NCI-H187 treated with DMSO at 0.1 percent for 48 hours (cell line): ENCODE measurements at regions not wholly inside any gene's neighbourhood (a gene's known extent, or its start where the extent isn't known, plus 50 kb on each side); places are given as distances from the start of the nearest gene placed in this dataset.

Experiments used
- DNase-seq: peaks from one replicate; lab custom pipeline; 2025; lab: John Stamatoyannopoulos, UW

GRCh38 chr13:99822820-99823219 lies 148.7 kb downstream of the ZIC5 start:
- no peak for DNase-seq

- DNase-seq = no peak
These were observed 149.8 kb downstream of the ZIC5 start for GRCh38 chr13:99821741-99822140.

- no peak for DNase-seq
These were observed 151.6 kb downstream of the ZIC5 start for GRCh38 chr13:99819967-99820366.

- no peak for DNase-seq
These were observed 155.2 kb downstream of the ZIC5 start for GRCh38 chr13:99816321-99816720.

GRCh38 chr13:99813336-99814095 lies 158.1 kb downstream of the ZIC5 start:
- no peak for DNase-seq

- no peak for DNase-seq
These were observed 158.9 kb downstream of the ZIC5 start for GRCh38 chr13:99812625-99813024.

- DNase-seq = no peak
These were observed 160.4 kb downstream of the ZIC5 start for GRCh38 chr13:99811067-99811700.

GRCh38 chr13:99809926-99810325 lies 161.6 kb downstream of the ZIC5 start:
- no peak for DNase-seq

GRCh38 chr13:99809496-99809895 lies 162.1 kb downstream of the ZIC5 start:
- no peak for DNase-seq

GRCh38 chr13:99808786-99809185 lies 162.8 kb downstream of the ZIC5 start:
- DNase-seq = no peak

- no peak for DNase-seq
These were observed 164.9 kb downstream of the ZIC5 start for GRCh38 chr13:99806671-99807070.

- DNase-seq = no peak
These were observed 166.2 kb downstream of the ZIC5 start for GRCh38 chr13:99805361-99805760.

GRCh38 chr13:99803141-99803540 lies 168.4 kb downstream of the ZIC5 start:
- DNase-seq = no peak

- DNase-seq = no peak
These were observed 169.2 kb downstream of the ZIC5 start for GRCh38 chr13:99802416-99802815.

- peak; percentile 20 for DNase-seq
These were observed 170.6 kb downstream of the ZIC5 start for GRCh38 chr13:99800951-99801350.

- no peak for DNase-seq
These were observed 171.6 kb downstream of the ZIC5 start for GRCh38 chr13:99800011-99800410.

GRCh38 chr13:99798756-99799155 lies 172.8 kb downstream of the ZIC5 start:
- no peak for DNase-seq

- no peak for DNase-seq
These were observed 173.9 kb downstream of the ZIC5 start for GRCh38 chr13:99797691-99798090.

- DNase-seq = no peak
These were observed 175.3 kb downstream of the ZIC5 start for GRCh38 chr13:99796175-99796819.

- no peak for DNase-seq
These were observed 179.3 kb downstream of the ZIC5 start for GRCh38 chr13:99792079-99792921.

- DNase-seq = no peak
These were observed 188.9 kb downstream of the ZIC5 start for GRCh38 chr13:99782669-99783068.

GRCh38 chr13:99778500-99778899 lies 193.1 kb downstream of the ZIC5 start:
- DNase-seq = no peak
